Hepatocyte (in vitro differentiated cells): ENCODE measurements at regions not wholly inside any gene's neighbourhood (a gene's known extent, or its start where the extent isn't known, plus 50 kb on each side); places are given as distances from the start of the nearest gene placed in this dataset.

Experiments
- DNase-seq: peaks from one replicate; pipeline ENCODE4 v3.0.0-alpha.2; 2016; ENCODE audit warnings: low spot score
- H2AFZ ChIP-seq: fragments of 200-600 bp; sonication (generic); 2 replicates; pipeline ENCODE4 v1.6.0; 2016; ENCODE audit warnings: antibody characterized with exemption, mild to moderate bottlenecking
- H3K27ac ChIP-seq: fragments of 200-600 bp; sonication (generic); 2 replicates; pipeline ENCODE4 v1.5.1; 2016; ENCODE audit warnings: mild to moderate bottlenecking
- H3K27me3 ChIP-seq: fragments of 200-600 bp; sonication (generic); 2 replicates; pipeline ENCODE4 v1.6.1; 2016
- H3K36me3 ChIP-seq: fragments of 200-600 bp; sonication (generic); replicated peaks from 2 replicates; pipeline ENCODE4 v1.5.1; 2016; ENCODE audit warnings: low read depth; ENCODE audit not compliant: insufficient read depth
- H3K4me1 ChIP-seq: fragments of 200-600 bp; sonication (generic); 2 replicates; pipeline ENCODE4 v1.5.1; 2016; ENCODE audit warnings: mild to moderate bottlenecking, moderate library complexity; ENCODE audit not compliant: insufficient read depth
- H3K4me2 ChIP-seq: fragments of 200-600 bp; sonication (generic); 2 replicates; pipeline ENCODE4 v1.6.0; 2016
- H3K4me3 ChIP-seq: fragments of 200-600 bp; sonication (generic); 2 replicates; pipeline ENCODE4 v1.5.1; 2016; ENCODE audit warnings: mild to moderate bottlenecking
- H3K79me2 ChIP-seq: fragments of 200-600 bp; sonication (generic); 2 replicates; pipeline ENCODE4 v1.6.0; 2017; ENCODE audit warnings: mild to moderate bottlenecking
- H3K9me2 ChIP-seq: fragments of 200-600 bp; sonication (generic); replicated peaks from 2 replicates; pipeline ENCODE4 v1.6.0; 2017; ENCODE audit warnings: mild to moderate bottlenecking; ENCODE audit not compliant: insufficient read depth
- H3K9me3 ChIP-seq: fragments of 200-600 bp; sonication (generic); 2 replicates; pipeline ENCODE4 v1.5.1; 2016; ENCODE audit warnings: low read depth, mild to moderate bottlenecking
- H4K20me1 ChIP-seq: fragments of 200-600 bp; sonication (generic); 2 replicates; pipeline ENCODE4 v1.6.0; 2016; ENCODE audit warnings: mild to moderate bottlenecking; ENCODE audit not compliant: insufficient read depth, poor library complexity, severe bottlenecking
- CTCF ChIP-seq: fragments of 200-600 bp; sonication (generic); IDR thresholded peaks from 2 replicates; pipeline ENCODE4 v1.5.1; 2016; ENCODE audit warnings: antibody characterized with exemption, mild to moderate bottlenecking; ENCODE audit not compliant: poor library complexity
- EZH2 ChIP-seq: fragments of 200-600 bp; sonication (generic); IDR thresholded peaks from 2 replicates; pipeline ENCODE4 v1.6.1; 2016; ENCODE audit warnings: antibody characterized with exemption, mild to moderate bottlenecking, borderline replicate concordance
- EZH2phosphoT487 ChIP-seq: fragments of 200-600 bp; sonication (generic); IDR thresholded peaks from one replicate; pipeline ENCODE4 v1.6.1; 2018; ENCODE audit warnings: antibody characterized with exemption, mild to moderate bottlenecking, low read depth, moderate library complexity; ENCODE audit not compliant: unreplicated experiment, severe bottlenecking
- WGBS: methylation state at CpG from one replicate; pipeline ENCODE4 v1.1.6; 2016; ENCODE audit warnings: low lambda C conversion rate; ENCODE audit errors: missing lambda C conversion rate; 5-methylcytosine and 5-hydroxymethylcytosine counted together

DNA sequence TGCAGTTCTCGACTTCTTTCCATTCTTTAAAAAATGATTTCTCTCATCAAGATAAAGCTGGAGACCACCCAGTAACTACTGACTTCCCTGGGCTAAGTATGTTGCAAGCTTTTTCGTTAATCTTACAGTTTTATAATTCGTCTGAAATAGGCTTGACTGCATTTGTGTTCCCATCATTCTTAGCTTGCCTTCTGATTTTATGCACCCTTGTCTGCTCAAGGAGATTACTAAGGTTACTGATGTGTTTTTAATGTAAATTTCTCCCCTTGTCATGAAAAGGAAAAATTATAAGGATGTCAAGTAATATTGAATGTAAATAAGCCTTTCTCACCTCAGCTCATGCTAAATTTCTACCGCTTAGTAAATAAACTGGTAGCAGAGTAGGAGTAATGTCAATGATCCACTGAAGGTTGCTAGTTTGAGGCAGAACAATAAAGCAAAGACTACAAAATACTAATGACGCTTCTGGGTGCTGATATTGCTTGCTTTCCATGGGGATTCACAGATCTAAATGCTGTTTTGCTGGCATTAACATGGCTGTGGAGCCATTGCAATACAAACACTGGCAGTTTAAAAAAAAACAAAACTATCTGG lies 91.9 kb upstream of the CDH20 start:
- no peaks in the 10 kb centered on the region for H3K9me3 ChIP-seq
- H3K27ac ChIP-seq, result no peak overlapping the region
- no peak for TF ChIP-seq EZH2
- no peak for TF ChIP-seq EZH2phosphoT487
- no peak for TF ChIP-seq CTCF
- H3K4me1 ChIP-seq, result no peaks in the 10 kb centered on the region
- H3K27me3 ChIP-seq, result no peaks in the 10 kb centered on the region
- no peak for DNase-seq
- 74% methylated on average over 5 of the region's 5 CpGs for WGBS
- no peaks in the 10 kb centered on the region for H3K79me2 ChIP-seq
- no peaks in the 10 kb centered on the region for H3K36me3 ChIP-seq
- no peak overlapping the region for H3K4me2 ChIP-seq
- no peaks in the 10 kb centered on the region for H4K20me1 ChIP-seq
- no peak overlapping the region for H2AFZ ChIP-seq
- H3K9me2 ChIP-seq, result no peaks in the 10 kb centered on the region
- H3K4me3 ChIP-seq, result no peak overlapping the region

DNA sequence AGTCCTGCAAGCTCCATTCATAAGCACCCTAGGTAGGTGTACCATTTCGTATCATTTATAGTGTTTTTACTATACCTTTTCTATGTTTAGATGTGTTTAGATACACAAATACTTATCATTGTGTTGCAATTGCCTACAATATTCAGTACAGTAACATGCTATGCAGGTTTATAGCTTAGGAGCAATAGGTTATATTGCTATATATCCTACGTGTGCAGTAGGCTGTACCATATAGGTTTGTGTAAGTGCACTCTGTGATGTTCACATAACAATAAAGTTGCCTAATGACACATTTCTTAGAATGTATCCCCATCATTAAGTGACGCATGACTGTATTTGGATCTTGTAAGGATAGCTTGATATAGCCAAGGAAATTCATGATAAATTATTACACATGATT lies 88.6 kb upstream of the CDH20 start:
- Histone ChIP-seq H3K9me2 (no peaks in the 10 kb centered on the region), H3K4me2 (no peak overlapping the region)
- no peak for TF ChIP-seq EZH2phosphoT487
- TF ChIP-seq CTCF, result no peak
- no peak for TF ChIP-seq EZH2

DNA sequence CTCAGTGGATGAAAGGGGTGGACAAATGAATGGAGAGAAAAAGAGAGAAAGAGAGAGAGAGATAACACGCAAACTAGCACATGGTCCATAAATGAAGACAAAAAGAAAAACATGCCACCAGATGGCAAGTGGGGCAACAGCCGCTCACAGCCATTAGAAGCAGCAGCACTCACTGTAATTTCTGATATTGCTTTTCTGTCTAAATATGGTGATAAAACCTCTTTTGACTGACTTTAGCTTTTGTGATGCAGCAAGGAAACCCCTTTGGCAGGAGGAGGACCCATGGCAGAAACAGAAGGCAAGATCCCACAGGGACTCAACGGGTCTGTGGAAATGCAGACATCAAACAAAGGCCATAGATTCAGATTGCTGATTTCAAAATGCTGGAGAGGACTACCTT lies 88.0 kb upstream of the CDH20 start:
- Histone ChIP-seq H3K27me3 (no peaks in the 10 kb centered on the region), H4K20me1 (no peaks in the 10 kb centered on the region), H3K9me2 (no peaks in the 10 kb centered on the region), H3K4me1 (no peaks in the 10 kb centered on the region), H3K36me3 (no peaks in the 10 kb centered on the region), H3K9me3 (no peaks in the 10 kb centered on the region), H2AFZ (no peak overlapping the region), H3K79me2 (no peaks in the 10 kb centered on the region), H3K4me2 (no peak overlapping the region), H3K4me3 (no peak overlapping the region), H3K27ac (no peak overlapping the region)
- 86% methylated on average over 3 of the region's 3 CpGs for WGBS
- DNase-seq, result no peak
- TF ChIP-seq EZH2, result no peak
- no peak for TF ChIP-seq CTCF
- TF ChIP-seq EZH2phosphoT487, result no peak

More for the DNA sequence above, 88.6 kb upstream of the CDH20 start:
- WGBS, result 93% methylated on average over 3 of the region's 3 CpGs
- Histone ChIP-seq H4K20me1 (no peaks in the 10 kb centered on the region), H3K9me3 (no peaks in the 10 kb centered on the region), H3K27ac (no peak overlapping the region), H3K4me3 (no peak overlapping the region), H2AFZ (no peak overlapping the region), H3K4me1 (no peaks in the 10 kb centered on the region), H3K36me3 (no peaks in the 10 kb centered on the region), H3K27me3 (no peaks in the 10 kb centered on the region), H3K79me2 (no peaks in the 10 kb centered on the region)
- DNase-seq, result no peak

- no peaks in the 10 kb centered on the region for H3K9me2 ChIP-seq
- H3K79me2 ChIP-seq, result no peaks in the 10 kb centered on the region
- H3K36me3 ChIP-seq, result no peaks in the 10 kb centered on the region
- no peak overlapping the region for H3K27ac ChIP-seq
- H3K4me1 ChIP-seq, result no peaks in the 10 kb centered on the region
- H3K4me3 ChIP-seq, result no peak overlapping the region
- H3K4me2 ChIP-seq, result no peak overlapping the region
- H2AFZ ChIP-seq, result no peak overlapping the region
- WGBS, result 92% methylated on average over 3 of the region's 3 CpGs
- H4K20me1 ChIP-seq, result no peaks in the 10 kb centered on the region
- H3K27me3 ChIP-seq, result no peaks in the 10 kb centered on the region
- DNase-seq, result no peak
- TF ChIP-seq EZH2phosphoT487, result no peak
- TF ChIP-seq CTCF, result no peak
- TF ChIP-seq EZH2, result no peak
- no peaks in the 10 kb centered on the region for H3K9me3 ChIP-seq
Measured at GRCh38 chr18:61248589-61248988, 84.6 kb upstream of the CDH20 start.
